Ecto neural progenitor cell (in vitro differentiated cells): ENCODE measurements at regions not wholly inside any gene's neighbourhood (a gene's known extent, or its start where the extent isn't known, plus 50 kb on each side); places are given as distances from the start of the nearest gene placed in this dataset.

Experiments used
- DNase-seq: peaks from one replicate; pipeline ENCODE4 v3.0.0-alpha.2; 2018; ENCODE audit warnings: low spot score

GRCh38 chr5:173763410-173763809 lies 124.7 kb upstream of the CPEB4 start:
- DNase-seq, result no peak

- no peak for DNase-seq
These were observed 123.7 kb upstream of the CPEB4 start for GRCh38 chr5:173764332-173765028.

- DNase-seq, result no peak
These were observed 123.0 kb upstream of the CPEB4 start for GRCh38 chr5:173765029-173765644.

- no peak for DNase-seq
These were observed 122.5 kb upstream of the CPEB4 start for GRCh38 chr5:173765661-173766060.

- DNase-seq, result no peak
These were observed 120.4 kb upstream of the CPEB4 start for GRCh38 chr5:173767574-173768266.

GRCh38 chr5:173768267-173768806 lies 119.8 kb upstream of the CPEB4 start:
- no peak for DNase-seq

- DNase-seq, result no peak
These were observed 119.3 kb upstream of the CPEB4 start for GRCh38 chr5:173768891-173769290.

GRCh38 chr5:173770637-173771036 lies 117.5 kb upstream of the CPEB4 start:
- no peak for DNase-seq

- no peak for DNase-seq
These were observed 116.9 kb upstream of the CPEB4 start for GRCh38 chr5:173771121-173771724.

- DNase-seq, result no peak
These were observed 116.3 kb upstream of the CPEB4 start for GRCh38 chr5:173771725-173772383.

- no peak for DNase-seq
These were observed 115.6 kb upstream of the CPEB4 start for GRCh38 chr5:173772384-173773059.

- no peak for DNase-seq
These were observed 113.8 kb upstream of the CPEB4 start for GRCh38 chr5:173774271-173774761.

GRCh38 chr5:173775261-173776197 lies 112.6 kb upstream of the CPEB4 start:
- DNase-seq, result no peak

GRCh38 chr5:173777149-173777548 lies 111.0 kb upstream of the CPEB4 start:
- DNase-seq, result no peak

- DNase-seq, result no peak
These were observed 110.5 kb upstream of the CPEB4 start for GRCh38 chr5:173777674-173778073.

GRCh38 chr5:173778152-173778782 lies 109.9 kb upstream of the CPEB4 start:
- DNase-seq, result no peak

- DNase-seq, result no peak
These were observed 109.3 kb upstream of the CPEB4 start for GRCh38 chr5:173778784-173779304.

- no peak for DNase-seq
These were observed 107.6 kb upstream of the CPEB4 start for GRCh38 chr5:173780235-173781234.
